ENCODE measurements at regions not wholly inside any gene's neighbourhood (a gene's known extent, or its start where the extent isn't known, plus 50 kb on each side); places are given as distances from the start of the nearest gene placed in this dataset.

GRCh38 chr17:64775701-64776570, 113.8 kb upstream of the SMURF2 start:
- intact Hi-C loops (cut with DNase I) = loop anchor here (5.0 to 10.0 kb wide), 2 partner anchors 159 to 421 kb away; no protein-coding TSS in a partner anchor
- Histone ChIP-seq H3K27ac (no peak overlapping the region), H3K36me3 (ENCODE audit: insufficient read depth in 1 of 2, low read depth in 1 of 2) (no peaks in the 10 kb centered on the region), H3K9me3 (no peaks in the 10 kb centered on the region), H3K4me1 (peaks cover 8% of the 10 kb centered on the region), H3K4me3 (no peak overlapping the region), H3K27me3 (ENCODE audit: insufficient read depth in 3 of 3, low read length in 2 of 3) (peaks cover 0 to 2% (median 0%) of the 10 kb centered on the region in 3 donors)
- ATAC-seq = no peak
- no peak for TF ChIP-seq CTCF (IDR thresholded peaks at IDR 0.05)
- DNase-seq = peak in 1 of 2 donors; percentile 49
- WGBS, 3 donors = 40 to 63% (median 40%) methylated on average over 13 of the region's 15 CpGs

GRCh38 chr17:64774888-64775540, 112.9 kb upstream of the SMURF2 start:
- intact Hi-C loops (cut with DNase I) = loop anchor here (5.0 to 10.0 kb wide), 2 partner anchors 160 to 422 kb away; no protein-coding TSS in a partner anchor
- H3K9me3 ChIP-seq = no peaks in the 10 kb centered on the region
- WGBS, 3 donors = 85 to 93% (median 88%) methylated on average over 10 of the region's 10 CpGs
- no peak for TF ChIP-seq CTCF (IDR thresholded peaks at IDR 0.05)
- H3K4me1 ChIP-seq = peaks cover 8% of the 10 kb centered on the region
- H3K36me3 ChIP-seq (ENCODE audit: insufficient read depth in 1 of 2, low read depth in 1 of 2) = no peaks in the 10 kb centered on the region
- ATAC-seq (no peak), DNase-seq (peak in 1 of 2 donors; percentile 5)
- H3K4me3 ChIP-seq = no peak overlapping the region
- H3K27me3 ChIP-seq (ENCODE audit: insufficient read depth in 3 of 3, low read length in 2 of 3) = peaks cover 0 to 2% (median 0%) of the 10 kb centered on the region in 3 donors
- no peak overlapping the region for H3K27ac ChIP-seq

- H3K9me3 ChIP-seq = no peaks in the 10 kb centered on the region
- DNase-seq = peak in 1 of 2 donors; percentile 63
- H3K4me1 ChIP-seq = peaks cover 8% of the 10 kb centered on the region
- H3K4me3 ChIP-seq = no peak overlapping the region
- intact Hi-C loops (cut with DNase I) = loop anchor here in 1 of 2 donors (10.0 kb wide), 1 partner anchor 161 kb away; no protein-coding TSS in a partner anchor
- H3K27me3 ChIP-seq (ENCODE audit: insufficient read depth in 3 of 3, low read length in 2 of 3) = peaks cover 0 to 2% (median 0%) of the 10 kb centered on the region in 3 donors
- H3K27ac ChIP-seq = no peak overlapping the region
- TF ChIP-seq CTCF (IDR thresholded peaks at IDR 0.05) = no peak
- no peak for ATAC-seq
- H3K36me3 ChIP-seq (ENCODE audit: insufficient read depth in 1 of 2, low read depth in 1 of 2) = peaks cover 0 to 3% of the 10 kb centered on the region in 2 donors
- WGBS, 3 donors = 66 to 73% (median 72%) methylated on average over 16 to 18 of the region's 18 CpGs
Observed at GRCh38 chr17:64773836-64774761, 112.0 kb upstream of the SMURF2 start.

- WGBS, 3 donors = 87 to 91% (median 87%) methylated on average over 5 to 6 of the region's 6 CpGs
- Histone ChIP-seq H3K4me3 (no peak overlapping the region), H3K9me3 (no peaks in the 10 kb centered on the region), H3K27me3 (ENCODE audit: insufficient read depth in 3 of 3, low read length in 2 of 3) (peaks cover 0 to 2% (median 0%) of the 10 kb centered on the region in 3 donors), H3K27ac (no peak overlapping the region), H3K36me3 (ENCODE audit: insufficient read depth in 1 of 2, low read depth in 1 of 2) (peaks cover 0 to 3% of the 10 kb centered on the region in 2 donors), H3K4me1 (peaks cover 8% of the 10 kb centered on the region)
- no peak for ATAC-seq
- intact Hi-C loops (cut with DNase I) = loop anchor here in 1 of 2 donors (10.0 kb wide), 1 partner anchor 161 kb away; no protein-coding TSS in a partner anchor
- no peak for TF ChIP-seq CTCF (IDR thresholded peaks at IDR 0.05)
- no peak for DNase-seq
Observed at GRCh38 chr17:64773386-64773835, 111.3 kb upstream of the SMURF2 start.
